Astrocyte (in vitro differentiated cells and primary cell): ENCODE measurements at regions not wholly inside any gene's neighbourhood (a gene's known extent, or its start where the extent isn't known, plus 50 kb on each side); places are given as distances from the start of the nearest gene placed in this dataset.

Experiments
- DNase-seq: peaks from one replicate; pipeline ENCODE4 v3.0.0-alpha.2; 2010; ENCODE audit warnings: low read depth
- FAIRE-seq: peaks from 2 replicates; lab custom pipeline; 2011; peaks lifted over from hg19 to GRCh38; lab: Jason Lieb, UNC
- H2AFZ ChIP-seq: 2 replicates; pipeline ENCODE4 v1.6.0; 2012; ENCODE audit warnings: low read depth, low read length, inconsistent platforms
- H3K27ac ChIP-seq: 2 replicates; pipeline ENCODE4 v1.5.1; 2011; ENCODE audit warnings: low read depth, low read length, inconsistent platforms
- H3K27me3 ChIP-seq: 2 replicates; pipeline ENCODE4 v1.6.0; 2011; ENCODE audit warnings: low read length, inconsistent platforms; ENCODE audit not compliant: insufficient read depth
- H3K36me3 ChIP-seq: 2 replicates; pipeline ENCODE4 v1.5.1; 2011; ENCODE audit warnings: low read length, inconsistent platforms; ENCODE audit not compliant: insufficient read depth
- H3K4me1 ChIP-seq: 2 replicates; pipeline ENCODE4 v1.5.1; 2011; ENCODE audit warnings: low read length, inconsistent platforms; ENCODE audit not compliant: insufficient read depth
- H3K4me2 ChIP-seq: 2 replicates; pipeline ENCODE4 v1.6.0; 2012; ENCODE audit warnings: low read length, inconsistent platforms
- H3K4me3 ChIP-seq: 2 replicates; pipeline ENCODE4 v1.5.1; 2011; ENCODE audit warnings: low read depth, mild to moderate bottlenecking, low read length, inconsistent platforms; ENCODE audit not compliant: insufficient read depth
- H3K79me2 ChIP-seq: 2 replicates; pipeline ENCODE4 v1.6.0; 2012; ENCODE audit warnings: mild to moderate bottlenecking, low read length, inconsistent platforms; ENCODE audit not compliant: insufficient read depth
- H3K9ac ChIP-seq: 2 replicates; pipeline ENCODE4 v1.6.0; 2012; ENCODE audit warnings: mild to moderate bottlenecking, low read length, inconsistent platforms
- H3K9me3 ChIP-seq: 2 replicates; pipeline ENCODE4 v1.5.1; 2012; ENCODE audit warnings: low read depth, mild to moderate bottlenecking, low read length, inconsistent platforms; ENCODE audit not compliant: insufficient read depth
- H4K20me1 ChIP-seq: 2 replicates; pipeline ENCODE4 v1.6.0; 2012; ENCODE audit warnings: low read length, inconsistent platforms; ENCODE audit not compliant: insufficient read depth
- H3K27ac Mint-ChIP-seq: one replicate; pipeline ENCODE4 v1.8.0; 2021; ENCODE audit warnings: mild to moderate bottlenecking, mixed read lengths; ENCODE audit not compliant: unreplicated experiment
- H3K27me3 Mint-ChIP-seq: one replicate; pipeline ENCODE4 v1.8.0; 2021; ENCODE audit warnings: low read depth, mixed read lengths; ENCODE audit not compliant: unreplicated experiment
- H3K36me3 Mint-ChIP-seq: one replicate; pipeline ENCODE4 v1.8.0; 2021; ENCODE audit warnings: low read depth, mixed read lengths; ENCODE audit not compliant: unreplicated experiment
- H3K4me1 Mint-ChIP-seq: one replicate; pipeline ENCODE4 v1.8.0; 2021; ENCODE audit warnings: low read depth, mixed read lengths; ENCODE audit not compliant: unreplicated experiment
- H3K4me3 Mint-ChIP-seq: one replicate; pipeline ENCODE4 v1.8.0; 2021; ENCODE audit warnings: mild to moderate bottlenecking, moderate library complexity, mixed read lengths; ENCODE audit not compliant: unreplicated experiment
- H3K9me3 Mint-ChIP-seq: one replicate; pipeline ENCODE4 v1.8.0; 2021; ENCODE audit warnings: mild to moderate bottlenecking, mixed read lengths; ENCODE audit not compliant: unreplicated experiment
- EZH2 ChIP-seq: IDR thresholded peaks from 2 replicates; pipeline ENCODE4 v1.6.1; 2012; ENCODE audit warnings: mild to moderate bottlenecking, low read length, inconsistent platforms; ENCODE audit not compliant: insufficient read depth
- TF ChIP-seq, protein P1 (sequence below): IDR thresholded peaks from 2 replicates; pipeline ENCODE4 v1.5.1; 2011; ENCODE audit warnings: low read depth, mild to moderate bottlenecking, inconsistent platforms, low read length, moderate library complexity; ENCODE audit not compliant: insufficient read depth

DNA sequence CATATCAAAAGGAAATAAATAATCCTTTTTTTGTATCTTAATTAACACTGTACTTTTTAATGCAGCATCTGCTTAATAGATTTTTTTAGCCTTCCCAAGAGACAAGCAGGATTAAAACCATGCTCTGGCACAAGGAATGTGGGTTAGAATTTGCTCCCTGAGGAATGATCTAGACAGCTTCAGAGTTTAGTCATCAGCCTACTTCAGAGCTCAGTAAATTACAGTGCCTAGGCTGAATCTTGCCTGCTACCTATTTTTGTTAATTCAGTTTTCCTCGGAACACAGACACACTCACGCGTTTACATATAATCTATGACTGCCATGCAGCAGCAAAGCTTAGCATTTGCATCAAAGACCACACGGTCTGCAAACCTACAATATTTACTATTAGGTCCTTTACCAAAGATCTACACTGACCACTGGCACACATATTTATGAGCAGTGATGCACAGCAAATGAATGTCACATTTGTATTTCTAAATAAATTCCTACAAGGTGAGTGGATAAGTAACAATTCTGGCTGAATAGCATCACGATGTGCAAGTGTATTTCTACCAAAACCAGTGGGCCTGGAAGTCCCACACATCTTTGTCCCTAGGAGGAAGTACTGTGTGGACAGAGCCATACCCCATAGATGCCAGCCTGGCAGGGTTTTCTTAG is 309.8 kb upstream of the TMEM132C start:
- Mint-ChIP-seq H3K36me3 (no peaks in the 10 kb centered on the region), H3K27me3 (no peaks in the 10 kb centered on the region), H3K4me1 (no peaks in the 10 kb centered on the region), H3K9me3 (peaks cover 9% of the 10 kb centered on the region), H3K4me3 (no peak overlapping the region), H3K27ac (no peak overlapping the region)
- H3K4me3 ChIP-seq: no peak overlapping the region
- H3K36me3 ChIP-seq: no peaks in the 10 kb centered on the region
- H3K4me2 ChIP-seq: peak overlapping the region; percentile 70
- peaks cover 15% of the 10 kb centered on the region for H3K4me1 ChIP-seq
- TF ChIP-seq, protein P1, sequence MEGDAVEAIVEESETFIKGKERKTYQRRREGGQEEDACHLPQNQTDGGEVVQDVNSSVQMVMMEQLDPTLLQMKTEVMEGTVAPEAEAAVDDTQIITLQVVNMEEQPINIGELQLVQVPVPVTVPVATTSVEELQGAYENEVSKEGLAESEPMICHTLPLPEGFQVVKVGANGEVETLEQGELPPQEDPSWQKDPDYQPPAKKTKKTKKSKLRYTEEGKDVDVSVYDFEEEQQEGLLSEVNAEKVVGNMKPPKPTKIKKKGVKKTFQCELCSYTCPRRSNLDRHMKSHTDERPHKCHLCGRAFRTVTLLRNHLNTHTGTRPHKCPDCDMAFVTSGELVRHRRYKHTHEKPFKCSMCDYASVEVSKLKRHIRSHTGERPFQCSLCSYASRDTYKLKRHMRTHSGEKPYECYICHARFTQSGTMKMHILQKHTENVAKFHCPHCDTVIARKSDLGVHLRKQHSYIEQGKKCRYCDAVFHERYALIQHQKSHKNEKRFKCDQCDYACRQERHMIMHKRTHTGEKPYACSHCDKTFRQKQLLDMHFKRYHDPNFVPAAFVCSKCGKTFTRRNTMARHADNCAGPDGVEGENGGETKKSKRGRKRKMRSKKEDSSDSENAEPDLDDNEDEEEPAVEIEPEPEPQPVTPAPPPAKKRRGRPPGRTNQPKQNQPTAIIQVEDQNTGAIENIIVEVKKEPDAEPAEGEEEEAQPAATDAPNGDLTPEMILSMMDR: no peak
- TF ChIP-seq EZH2: no peak
- no peaks in the 10 kb centered on the region for H3K27me3 ChIP-seq
- H3K9me3 ChIP-seq: no peaks in the 10 kb centered on the region
- H2AFZ ChIP-seq: peak overlapping the region; percentile 28
- H3K9ac ChIP-seq: no peak overlapping the region
- no peaks in the 10 kb centered on the region for H3K79me2 ChIP-seq
- FAIRE-seq: peak; percentile 77
- H3K27ac ChIP-seq: peak overlapping the region; percentile 49
- DNase-seq: peak; percentile 70
- H4K20me1 ChIP-seq: no peaks in the 10 kb centered on the region

GRCh38 chr12:127962303-127962702 is 304.7 kb upstream of the TMEM132C start:
- Mint-ChIP-seq H3K4me3 (no peak overlapping the region), H3K4me1 (no peaks in the 10 kb centered on the region), H3K36me3 (no peaks in the 10 kb centered on the region), H3K27me3 (no peaks in the 10 kb centered on the region), H3K9me3 (peaks cover 14% of the 10 kb centered on the region), H3K27ac (no peak overlapping the region)
- no peaks in the 10 kb centered on the region for H3K9me3 ChIP-seq
- no peaks in the 10 kb centered on the region for H3K27me3 ChIP-seq
- no peaks in the 10 kb centered on the region for H4K20me1 ChIP-seq
- no peaks in the 10 kb centered on the region for H3K79me2 ChIP-seq
- H3K4me1 ChIP-seq: peaks cover 4% of the 10 kb centered on the region
- no peak overlapping the region for H3K4me3 ChIP-seq
- FAIRE-seq: no peak
- no peak overlapping the region for H2AFZ ChIP-seq
- DNase-seq: no peak
- no peak overlapping the region for H3K9ac ChIP-seq
- TF ChIP-seq, protein P1: no peak
- TF ChIP-seq EZH2: no peak
- H3K36me3 ChIP-seq: no peaks in the 10 kb centered on the region
- H3K4me2 ChIP-seq: no peak overlapping the region
- H3K27ac ChIP-seq: no peak overlapping the region

GRCh38 chr12:127963933-127964332 is 303.0 kb upstream of the TMEM132C start:
- Mint-ChIP-seq H3K4me3 (no peak overlapping the region), H3K27ac (no peak overlapping the region), H3K36me3 (no peaks in the 10 kb centered on the region), H3K9me3 (peaks cover 14% of the 10 kb centered on the region), H3K27me3 (no peaks in the 10 kb centered on the region), H3K4me1 (no peaks in the 10 kb centered on the region)
- no peaks in the 10 kb centered on the region for H3K9me3 ChIP-seq
- no peaks in the 10 kb centered on the region for H3K36me3 ChIP-seq
- H2AFZ ChIP-seq: no peak overlapping the region
- no peak for TF ChIP-seq EZH2
- TF ChIP-seq, protein P1: no peak
- H3K9ac ChIP-seq: no peak overlapping the region
- FAIRE-seq (no peak), DNase-seq (no peak)
- no peak overlapping the region for H3K4me3 ChIP-seq
- no peaks in the 10 kb centered on the region for H3K79me2 ChIP-seq
- peak overlapping the region; percentile 20 for H3K4me2 ChIP-seq
- H3K4me1 ChIP-seq: no peaks in the 10 kb centered on the region
- H3K27me3 ChIP-seq: no peaks in the 10 kb centered on the region
- H4K20me1 ChIP-seq: no peaks in the 10 kb centered on the region
- H3K27ac ChIP-seq: no peak overlapping the region
